Smooth muscle cell (in vitro differentiated cells): ENCODE measurements at regions not wholly inside any gene's neighbourhood (a gene's known extent, or its start where the extent isn't known, plus 50 kb on each side); places are given as distances from the start of the nearest gene placed in this dataset.

Experiments used
- DNase-seq: peaks from one replicate; lab custom pipeline; 2025; ENCODE audit not compliant: unreplicated experiment; lab: John Stamatoyannopoulos, UW
- H2AFZ ChIP-seq: fragments of 200-600 bp; sonication (generic); 2 replicates; pipeline ENCODE4 v1.6.0; 2016; ENCODE audit warnings: antibody characterized with exemption, low read depth, mild to moderate bottlenecking
- H3F3A ChIP-seq: fragments of 200-600 bp; sonication (generic); 2 replicates; pipeline ENCODE4 v1.6.0; 2017; ENCODE audit warnings: antibody characterized with exemption, low read depth
- H3K27ac ChIP-seq: fragments of 200-600 bp; sonication (generic); 2 replicates; pipeline ENCODE4 v1.5.1; 2016; ENCODE audit warnings: low read depth, mild to moderate bottlenecking
- H3K27me3 ChIP-seq: fragments of 200-600 bp; sonication (generic); 2 replicates; pipeline ENCODE4 v1.6.1; 2016; ENCODE audit warnings: low read depth, mild to moderate bottlenecking
- H3K36me3 ChIP-seq: fragments of 200-600 bp; sonication (generic); 2 replicates; pipeline ENCODE4 v1.5.1; 2016; ENCODE audit warnings: low read depth
- H3K4me1 ChIP-seq: fragments of 200-600 bp; sonication (generic); 2 replicates; pipeline ENCODE4 v1.5.1; 2016; ENCODE audit warnings: low read depth
- H3K4me2 ChIP-seq: fragments of 200-600 bp; sonication (generic); 2 replicates; pipeline ENCODE4 v1.6.0; 2016; ENCODE audit warnings: mild to moderate bottlenecking
- H3K4me3 ChIP-seq: fragments of 200-600 bp; sonication (generic); 2 replicates; pipeline ENCODE4 v1.5.1; 2016; ENCODE audit warnings: mild to moderate bottlenecking
- H3K79me2 ChIP-seq: fragments of 200-600 bp; sonication (generic); 2 replicates; pipeline ENCODE4 v1.6.0; 2016; ENCODE audit warnings: low read depth, mild to moderate bottlenecking
- H3K9ac ChIP-seq: fragments of 200-600 bp; sonication (generic); 2 replicates; pipeline ENCODE4 v1.6.0; 2016; ENCODE audit warnings: low read depth
- H3K9me3 ChIP-seq: fragments of 200-600 bp; sonication (generic); replicated peaks from 2 replicates; pipeline ENCODE4 v1.5.1; 2016; ENCODE audit warnings: low read depth
- H4K20me1 ChIP-seq: fragments of 200-600 bp; sonication (generic); 2 replicates; pipeline ENCODE4 v1.6.0; 2016; ENCODE audit warnings: low read depth
- WGBS: methylation state at CpG from one replicate; pipeline ENCODE4 v1.1.7; 2016; ENCODE audit warnings: low lambda C conversion rate; 5-methylcytosine and 5-hydroxymethylcytosine counted together
- TF ChIP-seq, protein P1 (sequence below): fragments of 200-600 bp; sonication (generic); IDR thresholded peaks from 2 replicates; pipeline ENCODE4 v1.5.1; 2017; ENCODE audit warnings: borderline replicate concordance, mild to moderate bottlenecking, antibody characterized with exemption; ENCODE audit not compliant: insufficient read depth, poor library complexity, severe bottlenecking

- Histone ChIP-seq H3K27me3 (no peaks in the 10 kb centered on the region), H3K27ac (no peak overlapping the region), H3K79me2 (no peaks in the 10 kb centered on the region), H3K9ac (no peak overlapping the region), H3K4me2 (no peak overlapping the region), H3F3A (no peaks in the 10 kb centered on the region), H3K4me3 (no peak overlapping the region), H3K36me3 (no peaks in the 10 kb centered on the region), H3K4me1 (peaks cover 5% of the 10 kb centered on the region), H3K9me3 (no peaks in the 10 kb centered on the region), H2AFZ (no peak overlapping the region), H4K20me1 (no peaks in the 10 kb centered on the region)
- TF ChIP-seq, protein P1, sequence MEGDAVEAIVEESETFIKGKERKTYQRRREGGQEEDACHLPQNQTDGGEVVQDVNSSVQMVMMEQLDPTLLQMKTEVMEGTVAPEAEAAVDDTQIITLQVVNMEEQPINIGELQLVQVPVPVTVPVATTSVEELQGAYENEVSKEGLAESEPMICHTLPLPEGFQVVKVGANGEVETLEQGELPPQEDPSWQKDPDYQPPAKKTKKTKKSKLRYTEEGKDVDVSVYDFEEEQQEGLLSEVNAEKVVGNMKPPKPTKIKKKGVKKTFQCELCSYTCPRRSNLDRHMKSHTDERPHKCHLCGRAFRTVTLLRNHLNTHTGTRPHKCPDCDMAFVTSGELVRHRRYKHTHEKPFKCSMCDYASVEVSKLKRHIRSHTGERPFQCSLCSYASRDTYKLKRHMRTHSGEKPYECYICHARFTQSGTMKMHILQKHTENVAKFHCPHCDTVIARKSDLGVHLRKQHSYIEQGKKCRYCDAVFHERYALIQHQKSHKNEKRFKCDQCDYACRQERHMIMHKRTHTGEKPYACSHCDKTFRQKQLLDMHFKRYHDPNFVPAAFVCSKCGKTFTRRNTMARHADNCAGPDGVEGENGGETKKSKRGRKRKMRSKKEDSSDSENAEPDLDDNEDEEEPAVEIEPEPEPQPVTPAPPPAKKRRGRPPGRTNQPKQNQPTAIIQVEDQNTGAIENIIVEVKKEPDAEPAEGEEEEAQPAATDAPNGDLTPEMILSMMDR = no peak
- no peak for DNase-seq
Observed at GRCh38 chr6:156457601-156458000, 319.6 kb upstream of the ARID1B start.

DNA sequence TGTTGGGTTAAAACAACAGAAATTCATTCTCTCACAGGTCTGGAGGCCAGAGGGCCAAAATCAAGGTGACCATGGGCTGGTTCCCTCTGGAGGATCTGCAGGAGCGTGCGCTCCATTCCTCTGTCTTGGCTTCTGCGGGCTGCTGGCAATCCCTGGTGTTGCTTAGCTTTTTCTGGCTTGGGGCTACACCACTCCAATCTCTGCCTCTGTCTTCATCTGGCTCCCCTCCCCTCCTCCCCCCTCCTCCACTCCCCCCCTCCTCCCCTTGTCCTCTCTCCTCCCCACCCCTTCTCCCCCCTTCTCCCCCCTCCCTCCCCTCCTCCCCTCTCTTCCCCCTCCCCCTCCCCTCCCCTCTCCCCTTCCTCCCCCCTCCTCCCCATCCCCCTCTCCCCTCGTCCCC is 321.3 kb upstream of the ARID1B start:
- TF ChIP-seq, protein P1 = no peak
- H3K36me3 ChIP-seq = no peaks in the 10 kb centered on the region
- H3F3A ChIP-seq = no peaks in the 10 kb centered on the region
- H2AFZ ChIP-seq = no peak overlapping the region
- no peaks in the 10 kb centered on the region for H3K9me3 ChIP-seq
- DNase-seq = no peak
- peaks cover 5% of the 10 kb centered on the region for H3K4me1 ChIP-seq
- no peaks in the 10 kb centered on the region for H4K20me1 ChIP-seq
- no peak overlapping the region for H3K4me3 ChIP-seq
- H3K9ac ChIP-seq = no peak overlapping the region
- H3K27ac ChIP-seq = no peak overlapping the region
- no peaks in the 10 kb centered on the region for H3K27me3 ChIP-seq
- no peak overlapping the region for H3K4me2 ChIP-seq
- WGBS = 100% methylated on average over 3 of the region's 4 CpGs
- H3K79me2 ChIP-seq = no peaks in the 10 kb centered on the region

- Histone ChIP-seq H3F3A (no peaks in the 10 kb centered on the region), H3K9me3 (no peaks in the 10 kb centered on the region), H3K36me3 (no peaks in the 10 kb centered on the region), H3K9ac (no peak overlapping the region), H3K4me2 (no peak overlapping the region), H3K79me2 (no peaks in the 10 kb centered on the region), H3K27ac (no peak overlapping the region), H3K4me3 (no peak overlapping the region), H2AFZ (no peak overlapping the region), H4K20me1 (no peaks in the 10 kb centered on the region), H3K4me1 (peaks cover 5% of the 10 kb centered on the region), H3K27me3 (no peaks in the 10 kb centered on the region)
- TF ChIP-seq, protein P1 = no peak
- no peak for DNase-seq
- 86% methylated on average over 8 of the region's 8 CpGs for WGBS
Observed at GRCh38 chr6:156454867-156455266, 322.3 kb upstream of the ARID1B start.

DNA sequence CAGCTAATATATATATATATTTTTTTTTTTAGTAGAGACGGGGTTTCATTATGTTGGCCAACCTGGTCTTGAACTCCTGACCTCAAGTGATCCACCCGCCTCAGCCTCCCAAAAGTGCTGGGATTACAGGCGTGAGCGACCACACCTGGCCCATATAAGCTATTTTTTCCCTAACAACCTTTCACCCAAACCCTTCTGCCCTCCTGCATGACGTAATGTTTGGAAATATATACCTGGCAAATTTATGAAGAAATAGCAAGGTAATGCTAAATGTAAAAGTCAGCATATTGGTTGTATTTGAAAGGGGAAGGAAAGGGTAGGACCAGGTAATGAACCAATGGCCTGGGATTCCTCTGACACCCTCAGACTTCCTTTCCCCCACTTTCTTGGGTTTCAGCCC is 325.5 kb upstream of the ARID1B start:
- Histone ChIP-seq H3K9ac (no peak overlapping the region), H3K79me2 (no peaks in the 10 kb centered on the region), H3K27ac (no peak overlapping the region), H3K36me3 (no peaks in the 10 kb centered on the region), H3K4me2 (no peak overlapping the region), H3K4me1 (no peaks in the 10 kb centered on the region), H3F3A (no peaks in the 10 kb centered on the region), H2AFZ (no peak overlapping the region), H3K27me3 (no peaks in the 10 kb centered on the region), H3K9me3 (no peaks in the 10 kb centered on the region), H3K4me3 (no peak overlapping the region), H4K20me1 (no peaks in the 10 kb centered on the region)
- WGBS = 90% methylated on average over 5 of the region's 5 CpGs
- DNase-seq = no peak
- TF ChIP-seq, protein P1 = no peak
